NCI-H446 (cell line): ENCODE measurements at regions not wholly inside any gene's neighbourhood (a gene's known extent, or its start where the extent isn't known, plus 50 kb on each side); places are given as distances from the start of the nearest gene placed in this dataset.
A peak's percentile ranks its signal among the peaks of the same experiment; 100 is the strongest.

ENCODE experiments used
- DNase-seq, 2 experiments: peaks; one replicate each; lab custom pipeline; 2025; lab: John Stamatoyannopoulos, UW

GRCh38 chr10:63708421-63708820 is 187.2 kb downstream of the REEP3 start:
- DNase-seq = no peak

GRCh38 chr10:63710703-63711102 is 189.5 kb downstream of the REEP3 start:
- no peak for DNase-seq

DNA sequence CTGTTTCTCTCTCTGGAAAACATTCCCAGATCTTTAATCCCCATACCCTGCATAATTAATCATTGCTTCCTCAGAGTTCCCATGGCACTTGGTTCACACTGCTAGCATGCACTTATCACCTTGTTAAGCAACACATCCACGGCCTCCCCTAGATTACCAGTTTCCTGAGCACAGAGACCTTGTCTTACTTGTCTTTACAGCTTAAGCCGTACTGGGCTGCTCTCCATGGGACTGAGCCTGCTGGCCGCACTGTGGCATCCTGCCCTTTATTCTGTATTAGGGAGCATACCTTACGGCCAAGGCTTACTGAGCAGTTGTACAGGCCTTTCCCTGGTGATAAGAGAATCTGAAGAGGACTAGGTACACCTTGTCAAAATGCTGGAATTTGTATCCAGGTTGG is 190.2 kb downstream of the REEP3 start:
- DNase-seq = no peak

DNA sequence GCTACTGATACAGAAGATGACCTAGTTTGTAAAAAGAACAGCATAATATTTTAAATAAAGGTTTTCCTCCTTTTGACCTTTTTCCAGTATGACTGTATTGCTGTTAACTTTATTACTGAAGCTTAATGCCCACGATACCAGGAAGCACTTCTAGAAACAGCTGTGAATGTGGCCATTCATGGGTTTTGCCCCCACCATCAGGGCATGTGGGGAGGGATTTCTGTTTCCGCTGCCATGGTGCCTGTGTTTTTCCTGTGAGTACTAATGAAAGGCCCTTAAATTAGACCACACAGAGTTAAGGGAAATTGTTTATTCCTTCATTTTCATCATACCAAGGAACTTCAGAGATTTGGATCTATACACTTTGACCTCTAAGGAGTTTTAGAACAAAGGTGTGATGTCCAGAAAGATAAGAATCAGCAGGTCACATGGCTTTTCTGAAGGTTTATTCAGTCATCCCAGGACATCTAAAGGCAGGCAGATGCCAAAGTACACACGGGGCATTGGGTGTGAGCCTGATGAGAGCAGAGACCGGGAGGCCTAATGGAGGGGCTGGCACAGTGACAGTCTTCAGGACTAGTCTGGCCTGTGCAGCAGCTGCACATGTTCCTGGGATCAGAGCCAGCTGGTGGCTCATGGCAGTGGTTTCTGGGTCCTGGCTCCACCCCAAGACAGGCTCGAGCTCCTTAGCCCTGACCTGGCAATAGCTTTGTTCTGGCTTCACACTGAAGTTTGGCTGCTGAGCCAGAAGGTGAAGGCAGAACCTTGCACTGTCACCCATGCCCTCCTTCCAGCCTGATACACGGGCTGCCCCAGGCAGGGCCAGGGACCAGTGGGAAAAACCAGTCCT is 190.9 kb downstream of the REEP3 start:
- DNase-seq = peak; percentile 92 to 98

DNA sequence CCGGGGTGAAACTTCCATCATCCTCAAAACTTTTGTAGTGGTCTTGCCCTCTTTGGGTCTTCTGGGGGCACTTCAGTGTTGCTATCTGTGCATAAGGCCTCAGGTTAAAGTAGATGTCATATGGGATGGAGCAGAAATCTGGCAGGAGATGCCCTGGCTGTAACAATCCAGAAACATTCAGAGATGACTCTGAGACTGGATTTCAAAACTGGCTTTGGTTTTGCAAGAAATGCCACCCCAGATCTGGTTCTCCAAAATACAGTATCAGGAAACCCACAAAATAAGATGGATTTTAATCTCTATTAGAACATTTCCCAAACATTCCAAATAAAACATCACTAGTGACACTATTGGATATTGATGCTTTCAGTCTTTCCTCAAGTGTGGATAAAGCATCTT is 191.5 kb downstream of the REEP3 start:
- DNase-seq = peak in 1 of 2 experiments; percentile 57

DNA sequence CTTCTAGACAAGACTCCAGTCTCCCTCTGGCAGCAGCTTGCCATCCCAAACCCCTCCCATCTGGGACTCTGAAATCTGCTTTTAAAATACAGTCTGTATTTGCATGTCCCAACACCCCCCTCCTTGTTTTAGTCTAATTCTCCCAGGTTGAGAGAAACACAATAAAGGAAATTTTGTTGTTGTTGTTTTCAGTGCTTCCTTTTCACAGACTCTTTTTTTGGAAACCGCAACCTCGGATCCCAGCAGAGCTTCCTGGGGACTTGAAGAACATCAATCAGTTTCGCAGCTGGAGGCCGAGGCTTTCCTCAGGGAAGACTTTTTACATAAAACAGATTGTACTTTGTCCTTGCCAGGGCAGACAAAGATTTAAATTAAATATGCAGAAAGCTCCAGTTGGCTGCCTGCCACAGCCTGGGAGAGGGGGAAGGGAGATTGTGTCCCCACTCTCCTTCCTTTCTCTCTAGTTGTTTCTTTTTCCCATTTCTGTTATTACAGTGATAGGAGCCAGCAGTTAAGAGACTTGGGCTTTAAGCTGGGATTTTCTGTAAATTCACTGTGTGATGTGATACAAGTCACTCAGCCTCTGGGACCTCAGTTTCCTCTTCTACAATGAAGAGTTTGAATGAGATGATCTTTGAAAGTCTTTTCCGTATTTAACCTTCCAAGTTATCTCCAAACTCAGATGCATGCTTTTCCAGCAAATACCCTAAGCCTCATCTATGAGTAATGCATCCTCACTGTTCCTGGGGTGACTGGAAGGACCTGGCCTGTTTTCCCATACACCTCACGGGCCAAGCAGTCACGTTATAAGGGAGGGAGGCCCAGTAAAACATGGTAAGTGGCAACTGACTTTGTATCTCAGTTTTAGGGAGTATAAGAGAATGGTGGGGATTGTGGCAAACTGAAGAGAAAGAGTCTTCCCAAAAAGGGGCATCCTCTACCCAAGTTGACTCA is 192.3 kb downstream of the REEP3 start:
- DNase-seq = peak; percentile 92 to 94

DNA sequence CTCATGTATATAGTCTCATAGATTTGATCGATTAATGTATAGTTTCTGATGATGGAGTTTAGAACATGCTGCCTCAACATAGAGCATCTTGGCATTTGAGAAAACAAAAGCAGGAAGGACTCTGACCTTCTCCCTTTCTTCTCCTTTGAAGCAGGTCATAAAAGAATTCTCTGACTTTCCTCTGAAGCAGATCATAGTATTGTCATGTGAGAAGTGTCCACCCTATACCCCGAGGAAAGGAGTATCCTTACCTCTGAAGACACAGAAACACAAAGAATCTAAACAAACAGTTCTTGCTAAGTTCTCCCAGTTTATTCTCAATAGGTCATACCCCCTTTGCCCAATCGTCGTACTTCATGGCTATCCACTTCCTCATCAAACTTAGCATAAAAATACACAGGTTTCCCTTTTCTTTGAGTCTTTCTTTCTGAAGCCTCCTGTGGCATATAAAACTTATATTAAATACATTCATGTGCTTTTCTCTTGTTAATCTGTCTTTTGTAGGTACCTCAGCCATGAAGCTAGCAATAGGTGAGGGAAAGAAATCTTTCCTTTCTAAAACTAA is 194.9 kb downstream of the REEP3 start:
- DNase-seq = no peak

- no peak for DNase-seq
These were observed 196.0 kb downstream of the REEP3 start for GRCh38 chr10:63717027-63717715.

DNA sequence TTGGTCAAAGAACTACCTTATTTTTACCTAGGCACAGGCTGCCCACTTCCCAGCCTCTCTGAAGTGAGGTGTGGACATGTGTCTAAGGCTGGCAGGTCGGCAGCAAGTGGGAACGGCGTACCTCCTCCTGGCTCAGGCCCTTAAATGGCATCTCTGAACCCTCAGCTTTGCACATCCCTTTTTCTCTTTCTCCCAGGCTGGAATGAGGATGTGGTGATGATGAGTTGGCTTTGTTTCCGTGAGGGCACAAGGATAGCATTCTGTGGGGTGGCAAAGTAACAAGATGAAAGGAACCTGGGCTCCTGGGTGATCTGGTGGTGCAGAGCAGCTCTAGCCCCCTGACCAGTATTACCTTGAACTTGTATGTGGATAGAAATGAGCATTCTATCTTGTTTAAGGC is 196.8 kb downstream of the REEP3 start:
- DNase-seq = no peak

- DNase-seq = peak in 1 of 2 experiments; percentile 63
These were observed 197.2 kb downstream of the REEP3 start for GRCh38 chr10:63718421-63718820.

- DNase-seq = no peak
These were observed 198.1 kb downstream of the REEP3 start for GRCh38 chr10:63719226-63719856.

DNA sequence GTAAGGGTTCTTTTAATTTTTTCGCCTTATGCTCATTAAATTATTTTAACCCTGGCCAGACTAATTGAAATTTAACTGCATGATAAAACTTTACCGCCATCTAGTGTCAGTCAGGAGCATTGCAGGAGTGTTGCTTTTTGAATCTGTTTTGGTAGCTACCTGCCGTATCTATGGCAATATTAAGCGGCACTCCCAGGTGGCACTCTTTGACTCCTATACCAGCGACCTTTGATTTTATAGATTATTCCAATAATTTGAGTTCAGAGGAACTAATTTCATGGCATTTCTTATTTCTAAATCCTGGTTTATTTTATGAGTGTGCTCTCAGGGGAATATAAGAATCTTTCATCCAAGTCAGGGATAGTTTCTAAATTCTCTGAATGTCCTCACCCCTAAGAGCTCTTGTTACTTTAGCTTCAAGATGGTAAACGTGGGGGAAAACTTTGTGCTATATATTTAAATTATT is 198.9 kb downstream of the REEP3 start:
- peak in 1 of 2 experiments; percentile 72 for DNase-seq

DNA sequence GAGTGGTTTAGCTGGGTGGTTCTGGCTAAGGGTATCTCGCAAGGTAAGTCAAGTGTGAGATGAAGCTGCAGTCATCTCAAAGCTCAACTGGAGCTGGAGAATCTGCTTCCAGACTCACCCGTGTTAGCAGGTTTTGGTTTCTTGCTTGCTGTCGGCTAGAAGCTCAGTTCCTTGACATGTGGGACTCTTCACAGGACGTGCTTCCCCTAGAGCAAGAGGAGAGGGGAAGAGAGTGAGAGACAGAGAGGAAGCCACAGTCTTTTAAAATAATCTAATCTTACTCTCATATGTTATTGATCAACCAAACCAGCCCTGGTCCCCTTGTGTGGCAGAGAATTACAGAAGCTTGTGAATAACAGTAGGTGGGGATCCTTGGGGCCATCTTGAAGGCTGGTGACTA is 199.5 kb downstream of the REEP3 start:
- DNase-seq = no peak

- no peak for DNase-seq
These were observed 201.3 kb downstream of the REEP3 start for GRCh38 chr10:63722537-63722936.

DNA sequence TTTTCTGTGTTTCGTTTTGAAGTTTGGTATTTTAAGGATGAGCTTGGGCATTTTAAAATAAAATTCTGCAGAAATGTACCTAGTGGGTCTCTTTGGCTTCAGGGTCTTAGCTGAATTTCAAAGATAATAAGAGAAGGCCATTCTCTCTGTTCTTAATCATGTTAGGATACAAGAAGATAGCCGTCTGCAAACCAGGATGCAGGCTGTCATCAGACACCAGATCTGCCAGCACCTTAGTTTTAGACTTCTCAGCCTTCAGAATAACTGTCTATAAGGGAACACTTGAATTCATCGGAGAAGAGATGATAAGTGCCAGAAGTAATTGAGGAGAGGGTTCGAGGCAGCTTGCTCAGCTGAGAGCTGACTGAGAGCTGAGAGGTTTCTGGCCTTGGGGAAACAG is 202.1 kb downstream of the REEP3 start:
- no peak for DNase-seq

DNA sequence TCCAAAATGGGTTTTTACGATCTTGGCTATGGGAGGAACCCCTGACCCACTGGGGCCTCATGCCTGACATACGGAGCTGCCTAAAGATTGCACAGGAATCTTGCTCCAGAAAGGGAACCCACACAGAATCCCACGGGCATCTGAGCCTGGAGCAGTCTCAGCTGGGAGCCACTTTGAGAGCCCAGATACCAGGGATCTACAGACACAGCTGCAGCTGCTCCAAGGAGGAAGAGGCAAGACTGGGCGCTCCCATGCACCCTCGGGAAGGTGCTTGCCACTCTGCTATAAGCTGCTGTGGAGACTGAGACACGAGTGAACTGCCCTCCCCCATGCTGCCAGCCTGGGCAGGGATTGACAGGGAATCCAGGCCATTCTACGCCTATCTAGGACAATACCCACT is 202.5 kb downstream of the REEP3 start:
- no peak for DNase-seq

DNA sequence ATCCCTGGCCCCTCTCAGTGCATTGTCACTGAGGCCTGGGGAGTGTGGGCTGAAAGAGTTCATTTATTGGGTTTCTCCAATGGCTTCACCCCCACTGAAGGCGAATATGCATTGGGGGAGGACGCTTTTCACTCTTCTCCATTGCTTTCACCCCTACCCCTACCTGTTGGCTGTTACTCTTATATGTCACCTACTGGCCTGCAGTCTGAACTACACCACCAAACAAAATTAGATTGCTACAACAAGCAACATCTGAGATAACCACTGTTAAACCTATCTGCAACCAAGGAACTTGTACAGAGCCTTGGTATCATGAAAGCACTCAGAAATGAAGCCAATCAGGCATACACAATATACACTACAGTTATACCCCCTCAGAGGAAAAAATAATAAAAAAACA is 203.7 kb downstream of the REEP3 start:
- no peak for DNase-seq

DNA sequence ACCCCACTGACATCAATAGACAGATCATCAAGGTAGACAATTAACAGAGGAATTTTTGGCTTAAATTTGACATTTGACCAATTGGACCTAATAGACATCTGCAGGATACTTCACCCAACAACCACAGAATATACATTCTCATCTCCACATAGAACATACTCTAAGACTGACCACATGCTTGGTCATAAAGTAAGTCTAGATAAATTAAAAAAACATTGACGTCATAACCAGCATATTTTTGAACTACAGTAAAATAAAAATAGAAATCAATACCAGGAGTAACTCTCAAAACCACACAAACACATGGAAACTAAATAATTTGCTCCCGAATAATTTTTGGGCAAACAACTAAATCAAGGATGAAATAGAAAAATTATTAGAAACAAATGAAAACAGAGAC is 205.7 kb downstream of the REEP3 start:
- no peak for DNase-seq

DNA sequence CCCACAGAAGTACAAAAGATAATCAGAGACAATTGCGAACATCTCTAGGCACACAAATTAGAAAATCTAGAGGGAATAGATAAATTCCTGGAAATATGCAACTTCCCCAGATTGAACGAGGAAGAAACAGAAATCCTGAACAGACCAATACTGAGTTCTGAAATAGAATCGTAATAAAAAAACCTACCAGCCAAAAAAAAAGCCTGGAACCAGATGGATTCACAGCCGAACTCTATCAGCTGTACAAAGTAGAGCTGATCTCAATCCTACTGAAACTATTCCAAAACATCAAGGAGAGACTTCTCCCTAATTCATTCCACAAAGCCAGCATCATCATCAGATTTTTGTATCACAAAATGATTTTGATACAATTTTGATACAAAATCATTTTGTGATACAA is 206.4 kb downstream of the REEP3 start:
- DNase-seq = no peak

- DNase-seq = no peak
These were observed 214.1 kb downstream of the REEP3 start for GRCh38 chr10:63735305-63735704.

DNA sequence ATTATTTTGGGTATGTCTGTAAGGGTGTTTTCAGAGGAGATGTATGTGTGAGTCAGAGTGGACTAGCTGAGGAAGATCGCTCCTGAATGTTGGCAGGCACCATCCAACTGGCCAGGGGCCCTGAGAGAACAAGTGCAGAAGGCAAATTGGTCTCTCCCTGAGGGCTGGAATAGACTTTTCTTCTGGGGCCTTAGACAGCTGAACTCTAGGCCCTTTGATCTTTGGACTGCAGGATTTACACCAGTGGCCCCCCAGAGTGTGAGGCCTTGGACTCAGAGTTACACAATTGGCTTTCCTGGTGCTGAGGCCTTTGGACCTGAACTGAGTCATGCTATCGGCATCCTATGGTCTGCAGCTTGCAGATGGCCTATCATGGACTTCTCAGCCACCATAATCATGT is 217.2 kb downstream of the REEP3 start:
- peak; percentile 14 to 61 for DNase-seq
